Cardiac muscle cell (in vitro differentiated cells and primary cell): ENCODE measurements at regions not wholly inside any gene's neighbourhood (a gene's known extent, or its start where the extent isn't known, plus 50 kb on each side); places are given as distances from the start of the nearest gene placed in this dataset.

Experiments used
- DNase-seq, 2 donors: peaks; one replicate each; pipeline versions ENCODE4 v3.0.0 to v3.0.0-alpha.2; 2010 to 2017; ENCODE audit warnings: low read depth in 1 of 2, low spot score in 1 of 2
- H3K27ac ChIP-seq: fragments of 200-600 bp; sonication (generic); 2 replicates; pipeline ENCODE4 v1.5.1; 2016
- H3K27me3 ChIP-seq: fragments of 200-600 bp; sonication (generic); 2 replicates; pipeline ENCODE4 v1.6.0; 2016; ENCODE audit warnings: control low read depth
- H3K36me3 ChIP-seq: fragments of 200-600 bp; sonication (generic); 2 replicates; pipeline ENCODE4 v1.5.1; 2016; ENCODE audit warnings: control low read depth
- H3K4me1 ChIP-seq: fragments of 200-600 bp; sonication (generic); 2 replicates; pipeline ENCODE4 v1.8.1; 2017; ENCODE audit warnings: low read depth, mild to moderate bottlenecking, mixed run types
- H3K4me3 ChIP-seq: fragments of 200-600 bp; sonication (generic); 2 replicates; pipeline ENCODE4 v1.5.1; 2016; ENCODE audit warnings: mild to moderate bottlenecking
- H3K9me3 ChIP-seq: fragments of 200-600 bp; sonication (generic); 2 replicates; pipeline ENCODE4 v1.5.1; 2017; ENCODE audit warnings: low read depth, mild to moderate bottlenecking, control low read depth
- CTCF ChIP-seq: IDR thresholded peaks from 2 replicates; pipeline ENCODE4 v1.5.1; 2012; ENCODE audit warnings: low read depth, mild to moderate bottlenecking, low read length

- no peak overlapping the region for H3K27ac ChIP-seq
- H3K36me3 ChIP-seq, result no peaks in the 10 kb centered on the region
- no peak for DNase-seq
- no peaks in the 10 kb centered on the region for H3K9me3 ChIP-seq
- H3K27me3 ChIP-seq, result no peaks in the 10 kb centered on the region
- TF ChIP-seq CTCF, result no peak
- H3K4me3 ChIP-seq, result no peak overlapping the region
- no peaks in the 10 kb centered on the region for H3K4me1 ChIP-seq
These were observed 243.7 kb upstream of the PRKCQ start for GRCh38 chr10:6823770-6824169.

GRCh38 chr10:6819301-6819700, 239.2 kb upstream of the PRKCQ start:
- Histone ChIP-seq H3K4me3 (no peak overlapping the region), H3K4me1 (no peaks in the 10 kb centered on the region), H3K9me3 (no peaks in the 10 kb centered on the region), H3K36me3 (no peaks in the 10 kb centered on the region), H3K27ac (no peak overlapping the region), H3K27me3 (no peaks in the 10 kb centered on the region)
- TF ChIP-seq CTCF, result no peak
- no peak for DNase-seq

- no peak for DNase-seq
- no peaks in the 10 kb centered on the region for H3K4me1 ChIP-seq
- no peak overlapping the region for H3K4me3 ChIP-seq
- H3K27ac ChIP-seq, result no peak overlapping the region
- no peaks in the 10 kb centered on the region for H3K36me3 ChIP-seq
- H3K27me3 ChIP-seq, result no peaks in the 10 kb centered on the region
- no peaks in the 10 kb centered on the region for H3K9me3 ChIP-seq
- TF ChIP-seq CTCF, result no peak
These were observed 237.7 kb upstream of the PRKCQ start for GRCh38 chr10:6817770-6818169.

- no peak for DNase-seq
- no peaks in the 10 kb centered on the region for H3K27me3 ChIP-seq
- no peak for TF ChIP-seq CTCF
- no peaks in the 10 kb centered on the region for H3K9me3 ChIP-seq
- no peaks in the 10 kb centered on the region for H3K4me1 ChIP-seq
- no peak overlapping the region for H3K4me3 ChIP-seq
- H3K27ac ChIP-seq, result no peak overlapping the region
- no peaks in the 10 kb centered on the region for H3K36me3 ChIP-seq
These were observed 235.3 kb upstream of the PRKCQ start for GRCh38 chr10:6815346-6815745.

- no peak for DNase-seq
- no peak overlapping the region for H3K27ac ChIP-seq
- H3K9me3 ChIP-seq, result no peaks in the 10 kb centered on the region
- TF ChIP-seq CTCF, result no peak
- no peaks in the 10 kb centered on the region for H3K36me3 ChIP-seq
- no peaks in the 10 kb centered on the region for H3K4me1 ChIP-seq
- no peaks in the 10 kb centered on the region for H3K27me3 ChIP-seq
- H3K4me3 ChIP-seq, result no peak overlapping the region
These were observed 233.8 kb upstream of the PRKCQ start for GRCh38 chr10:6813856-6814255.

- Histone ChIP-seq H3K4me3 (no peak overlapping the region), H3K4me1 (no peaks in the 10 kb centered on the region)
- no peak for DNase-seq
These were observed 233.2 kb upstream of the PRKCQ start for GRCh38 chr10:6813306-6813705.

More at GRCh38 chr10:6813306-6813705, 233.2 kb upstream of the PRKCQ start:
- TF ChIP-seq CTCF, result no peak
- no peak overlapping the region for H3K27ac ChIP-seq
- no peaks in the 10 kb centered on the region for H3K27me3 ChIP-seq
- H3K9me3 ChIP-seq, result no peaks in the 10 kb centered on the region
- H3K36me3 ChIP-seq, result no peaks in the 10 kb centered on the region
